ENCODE measurements at regions not wholly inside any gene's neighbourhood (a gene's known extent, or its start where the extent isn't known, plus 50 kb on each side); places are given as distances from the start of the nearest gene placed in this dataset.

- TF ChIP-seq CTCF (IDR thresholded peaks at IDR 0.05), result no peak
- Mint-ChIP-seq H3K9me3 (no peaks in the 10 kb centered on the region; the same call in 1 of the 2 replicates), H3K27ac (no peak overlapping the region), H3K27me3 (ENCODE audit: insufficient read depth) (no peaks in the 10 kb centered on the region), H3K4me3 (no peak overlapping the region), H3K36me3 (ENCODE audit: low read depth) (peaks cover 2% of the 10 kb centered on the region; the same call in 1 of the 2 replicates), H3K4me1 (ENCODE audit: low read depth) (peaks cover 47% of the 10 kb centered on the region)
- no peak for DNase-seq
Observed at GRCh38 chr6:141401851-141402250, 730.9 kb upstream of the GJE1 start.

- no peaks in the 10 kb centered on the region for H3K36me3 Mint-ChIP-seq (ENCODE audit: low read depth)
- TF ChIP-seq CTCF (IDR thresholded peaks at IDR 0.05), result no peak
- no peak overlapping the region for H3K4me3 Mint-ChIP-seq
- DNase-seq, result no peak
- H3K27ac Mint-ChIP-seq, result no peak overlapping the region
- H3K27me3 Mint-ChIP-seq (ENCODE audit: insufficient read depth), result no peaks in the 10 kb centered on the region
- H3K4me1 Mint-ChIP-seq (ENCODE audit: low read depth), result peaks cover 41% of the 10 kb centered on the region
- no peaks in the 10 kb centered on the region for H3K9me3 Mint-ChIP-seq
Observed at GRCh38 chr6:141401168-141401567, 731.6 kb upstream of the GJE1 start.

GRCh38 chr6:141398949-141399348 is 733.8 kb upstream of the GJE1 start:
- Mint-ChIP-seq H3K4me1 (ENCODE audit: low read depth) (peaks cover 39% of the 10 kb centered on the region), H3K27me3 (ENCODE audit: insufficient read depth) (no peaks in the 10 kb centered on the region)
- DNase-seq, result no peak

GRCh38 chr6:141395443-141396008 is 737.2 kb upstream of the GJE1 start:
- Mint-ChIP-seq H3K36me3 (ENCODE audit: low read depth) (peaks cover 4% of the 10 kb centered on the region; the same call in 1 of the 2 replicates), H3K9me3 (no peaks in the 10 kb centered on the region; the same call in 1 of the 2 replicates), H3K4me3 (no peak overlapping the region), H3K27me3 (ENCODE audit: insufficient read depth) (no peaks in the 10 kb centered on the region), H3K27ac (no peak overlapping the region), H3K4me1 (ENCODE audit: low read depth) (peaks cover 9% of the 10 kb centered on the region)
- no peak for TF ChIP-seq CTCF (IDR thresholded peaks at IDR 0.05)
- DNase-seq, result no peak

More at GRCh38 chr6:141398949-141399348, 733.8 kb upstream of the GJE1 start:
- no peak for TF ChIP-seq CTCF (IDR thresholded peaks at IDR 0.05)
- Mint-ChIP-seq H3K27ac (no peak overlapping the region), H3K4me3 (no peak overlapping the region), H3K36me3 (ENCODE audit: low read depth) (no peaks in the 10 kb centered on the region), H3K9me3 (no peaks in the 10 kb centered on the region)

GRCh38 chr6:141394565-141395051 is 738.1 kb upstream of the GJE1 start:
- no peak overlapping the region for H3K4me3 Mint-ChIP-seq
- no peak for TF ChIP-seq CTCF (IDR thresholded peaks at IDR 0.05)
- no peak for DNase-seq
- H3K27ac Mint-ChIP-seq, result no peak overlapping the region
- peaks cover 9% of the 10 kb centered on the region for H3K4me1 Mint-ChIP-seq (ENCODE audit: low read depth)
- H3K36me3 Mint-ChIP-seq (ENCODE audit: low read depth), result peaks cover 4% of the 10 kb centered on the region; the same call in 1 of the 2 replicates
- no peaks in the 10 kb centered on the region; the same call in 1 of the 2 replicates for H3K9me3 Mint-ChIP-seq
- H3K27me3 Mint-ChIP-seq (ENCODE audit: insufficient read depth), result no peaks in the 10 kb centered on the region

All from HFFc6 (cell line).